ENCODE measurements at regions not wholly inside any gene's neighbourhood (a gene's known extent, or its start where the extent isn't known, plus 50 kb on each side); places are given as distances from the start of the nearest gene placed in this dataset.

DNA sequence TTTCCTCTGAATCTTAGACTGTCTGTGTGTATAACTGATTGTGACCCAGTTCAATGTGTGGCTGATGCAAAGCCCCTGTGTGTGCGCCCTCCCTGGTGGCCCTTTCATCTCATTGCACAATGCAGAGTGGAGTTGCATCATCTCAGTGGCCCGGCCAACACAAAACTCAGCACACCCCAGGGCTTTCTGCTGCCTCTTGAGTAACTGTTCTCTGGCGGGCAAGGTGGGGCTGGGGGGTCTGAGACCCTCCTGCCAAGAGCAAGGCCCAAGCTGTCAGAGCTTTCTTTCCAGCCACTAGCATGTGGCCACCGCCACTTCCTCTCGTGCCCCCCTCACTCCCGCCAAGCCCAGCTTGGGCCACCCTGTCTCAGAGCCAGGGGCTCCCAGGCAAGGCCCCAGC is 80.7 kb upstream of the ALDH1L1 start:
- Mint-ChIP-seq H3K27ac (no peak overlapping the region), H3K9me3 (no peaks in the 10 kb centered on the region), H3K36me3 (ENCODE audit: low read depth) (no peaks in the 10 kb centered on the region), H3K4me1 (no peaks in the 10 kb centered on the region), H3K4me3 (no peak overlapping the region), H3K27me3 (no peaks in the 10 kb centered on the region)
- intact Hi-C loops (cut with micrococcal nuclease) = no loop called here
- no peak for DNase-seq

DNA sequence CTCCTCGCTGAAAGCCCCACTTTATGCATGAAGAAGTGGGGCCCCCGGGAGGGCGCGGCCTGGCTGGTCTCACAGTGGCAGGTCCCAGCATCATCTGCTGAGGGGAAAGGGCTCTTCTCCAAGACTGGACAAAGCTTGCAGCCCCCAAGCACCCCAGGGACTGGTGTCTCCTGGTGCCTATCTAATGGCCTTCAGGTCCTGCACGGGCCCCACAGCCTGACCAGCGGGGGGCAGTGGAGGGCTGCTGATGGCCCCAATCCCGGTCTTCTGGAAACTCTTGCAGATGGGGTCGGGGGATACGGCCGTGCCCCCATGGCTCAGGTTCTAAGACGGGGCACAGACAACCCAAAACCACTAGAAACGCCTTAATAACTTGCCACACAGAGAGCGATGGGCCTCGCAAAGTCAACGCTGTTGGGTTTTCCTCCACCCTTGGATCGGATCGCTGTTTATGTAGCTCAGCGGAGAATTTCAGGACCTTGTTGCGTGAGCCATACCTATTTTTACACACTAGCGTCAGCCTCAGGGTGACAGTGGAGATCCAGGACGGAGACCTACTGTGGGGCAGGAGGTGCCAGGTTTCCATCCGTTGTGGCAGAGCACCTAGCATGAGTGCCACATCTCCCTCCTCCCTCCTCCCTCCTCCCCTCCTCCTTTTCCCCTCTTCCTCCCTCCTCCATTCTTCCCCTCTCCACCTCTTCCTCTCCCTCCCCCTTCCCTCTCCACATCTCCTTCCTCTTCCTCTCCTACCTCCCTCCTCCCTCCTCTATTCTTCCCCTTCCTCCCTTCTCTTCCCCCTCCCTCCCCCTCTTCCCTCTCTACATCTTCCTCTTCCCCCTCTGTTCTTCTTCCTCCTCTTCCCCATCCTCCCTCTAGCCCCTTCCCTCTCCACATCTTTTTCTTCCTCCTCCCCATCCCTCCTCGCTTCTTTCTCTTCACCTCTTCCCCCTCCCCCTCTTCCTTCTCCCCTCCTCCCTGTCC is 79.3 kb upstream of the ALDH1L1 start:
- intact Hi-C loops (cut with micrococcal nuclease) = no loop called here
- DNase-seq = no peak
- Mint-ChIP-seq H3K36me3 (ENCODE audit: low read depth) (no peaks in the 10 kb centered on the region), H3K27ac (no peak overlapping the region), H3K27me3 (peaks cover 3% of the 10 kb centered on the region), H3K4me1 (no peaks in the 10 kb centered on the region), H3K4me3 (no peak overlapping the region), H3K9me3 (no peaks in the 10 kb centered on the region)

DNA sequence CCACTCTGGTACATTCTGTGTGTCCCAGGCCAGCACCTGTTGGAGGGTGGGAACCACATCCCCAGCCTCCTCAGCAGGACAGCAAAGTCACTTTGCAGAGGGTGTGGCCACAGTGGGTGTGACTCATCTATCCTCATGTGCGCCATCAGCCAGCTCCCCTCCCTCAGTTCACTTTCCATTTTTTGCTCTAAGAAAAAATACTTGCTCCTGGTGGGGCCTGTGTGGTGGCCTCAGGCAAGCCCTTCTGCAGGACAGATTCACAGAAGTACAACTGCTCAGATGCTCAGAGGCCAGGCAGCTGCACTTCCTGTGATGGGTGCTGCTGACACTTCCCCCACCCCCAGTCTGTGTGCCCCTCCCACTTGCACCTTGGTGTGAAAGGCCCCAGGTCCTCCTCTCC is 78.3 kb upstream of the ALDH1L1 start:
- Mint-ChIP-seq H3K9me3 (no peaks in the 10 kb centered on the region), H3K27ac (no peak overlapping the region), H3K4me3 (no peak overlapping the region), H3K27me3 (peaks cover 4% of the 10 kb centered on the region), H3K36me3 (ENCODE audit: low read depth) (no peaks in the 10 kb centered on the region), H3K4me1 (no peaks in the 10 kb centered on the region)
- DNase-seq = no peak
- intact Hi-C loops (cut with micrococcal nuclease) = no loop called here

DNA sequence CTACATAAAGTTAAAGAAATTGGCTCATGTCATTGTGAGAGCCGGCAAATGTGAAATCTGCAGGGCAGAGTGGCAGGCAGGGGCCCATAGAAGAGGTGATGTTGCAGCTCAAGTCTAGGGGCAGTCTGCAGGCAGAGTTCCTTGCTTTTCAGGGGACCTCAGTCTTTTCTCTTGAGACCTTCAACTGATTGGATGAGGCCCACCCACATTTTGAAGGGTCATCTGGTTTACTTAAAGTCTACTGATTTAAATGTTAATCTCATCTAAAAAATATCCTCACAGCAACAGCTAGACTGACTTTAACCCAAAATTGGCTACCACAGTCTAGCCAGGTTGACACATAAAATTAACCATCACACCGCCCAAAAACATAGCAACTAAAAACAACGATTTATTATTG is 77.6 kb upstream of the ALDH1L1 start:
- H3K27ac Mint-ChIP-seq = no peak overlapping the region
- intact Hi-C loops (cut with micrococcal nuclease) = no loop called here

DNA sequence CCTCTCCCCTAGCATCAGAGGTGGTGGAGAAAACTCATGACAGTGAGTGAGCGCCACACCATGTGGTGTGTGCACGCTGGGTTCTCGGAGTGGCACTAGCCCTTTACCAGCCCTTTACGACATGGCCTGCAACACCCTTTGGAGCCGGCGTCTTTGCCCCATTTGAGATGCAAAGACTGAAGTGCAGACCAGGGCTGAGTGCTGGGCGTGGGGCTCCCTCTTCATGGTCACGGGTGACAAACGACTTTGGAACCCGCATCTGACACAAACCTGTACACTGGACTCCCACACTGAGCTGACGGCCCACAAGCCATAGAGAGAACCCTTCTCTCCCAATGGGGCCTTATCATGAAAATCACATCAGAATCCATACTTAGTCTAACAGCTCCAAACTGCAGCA is 76.8 kb upstream of the ALDH1L1 start:
- H3K4me3 Mint-ChIP-seq = no peak overlapping the region

More for the DNA sequence above, 77.6 kb upstream of the ALDH1L1 start:
- Mint-ChIP-seq H3K27me3 (peaks cover 4% of the 10 kb centered on the region), H3K4me3 (no peak overlapping the region), H3K9me3 (no peaks in the 10 kb centered on the region), H3K36me3 (ENCODE audit: low read depth) (no peaks in the 10 kb centered on the region), H3K4me1 (no peaks in the 10 kb centered on the region)
- no peak for DNase-seq

DNA sequence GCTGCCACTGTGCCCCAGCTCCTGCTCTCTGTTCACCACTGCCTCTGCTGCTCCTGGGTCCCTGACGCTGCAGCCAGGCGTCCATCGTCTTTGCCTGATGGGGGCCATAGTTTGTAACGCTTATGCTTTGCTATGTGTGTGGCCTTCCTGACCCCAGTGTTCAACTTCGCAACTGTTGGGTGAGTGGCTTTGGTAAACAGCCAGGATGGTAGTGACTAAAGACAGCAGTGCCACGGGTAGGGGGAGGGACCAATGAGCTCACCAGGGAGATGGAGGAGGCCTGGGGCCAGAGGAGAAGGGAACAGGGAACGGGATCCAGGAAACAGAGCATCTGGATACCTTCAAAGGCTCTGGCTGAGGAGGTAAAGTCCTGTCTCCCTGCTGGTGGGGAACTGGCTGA is 75.9 kb upstream of the ALDH1L1 start:
- Mint-ChIP-seq H3K36me3 (ENCODE audit: low read depth) (no peaks in the 10 kb centered on the region), H3K27ac (no peak overlapping the region), H3K27me3 (peaks cover 4% of the 10 kb centered on the region), H3K4me3 (no peak overlapping the region), H3K9me3 (no peaks in the 10 kb centered on the region), H3K4me1 (no peaks in the 10 kb centered on the region)
- intact Hi-C loops (cut with micrococcal nuclease) = no loop called here
- DNase-seq = no peak

More for the DNA sequence above, 76.8 kb upstream of the ALDH1L1 start:
- DNase-seq = no peak
- intact Hi-C loops (cut with micrococcal nuclease) = no loop called here
- H3K4me1 Mint-ChIP-seq = no peaks in the 10 kb centered on the region
- H3K27me3 Mint-ChIP-seq = peaks cover 4% of the 10 kb centered on the region
- H3K27ac Mint-ChIP-seq = no peak overlapping the region
- H3K9me3 Mint-ChIP-seq = no peaks in the 10 kb centered on the region
- H3K36me3 Mint-ChIP-seq (ENCODE audit: low read depth) = no peaks in the 10 kb centered on the region

DNA sequence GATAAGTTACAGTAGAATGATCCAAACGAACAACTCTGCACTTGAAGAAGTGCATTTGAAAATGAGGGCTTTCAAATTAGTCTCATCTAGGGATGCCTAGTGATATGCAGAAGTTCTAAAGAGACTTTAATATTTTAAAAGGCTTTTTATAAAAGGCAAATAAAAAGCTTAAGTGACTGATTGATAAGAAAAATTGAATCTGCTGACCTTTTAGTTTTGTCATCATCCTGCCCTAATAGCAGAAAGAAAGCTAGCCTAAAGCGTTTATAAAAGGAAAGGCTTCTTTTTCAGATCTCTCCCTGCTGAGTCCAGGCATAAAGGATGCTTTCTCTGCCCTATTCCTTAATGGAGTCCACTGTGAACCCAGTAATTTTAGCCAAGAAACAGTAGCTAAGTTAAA is 72.7 kb upstream of the ALDH1L1 start:
- Mint-ChIP-seq H3K36me3 (ENCODE audit: low read depth) (no peaks in the 10 kb centered on the region), H3K4me3 (no peak overlapping the region), H3K27ac (no peak overlapping the region), H3K4me1 (no peaks in the 10 kb centered on the region), H3K27me3 (peaks cover 7% of the 10 kb centered on the region), H3K9me3 (no peaks in the 10 kb centered on the region)
- DNase-seq = no peak
- intact Hi-C loops (cut with micrococcal nuclease) = no loop called here

DNA sequence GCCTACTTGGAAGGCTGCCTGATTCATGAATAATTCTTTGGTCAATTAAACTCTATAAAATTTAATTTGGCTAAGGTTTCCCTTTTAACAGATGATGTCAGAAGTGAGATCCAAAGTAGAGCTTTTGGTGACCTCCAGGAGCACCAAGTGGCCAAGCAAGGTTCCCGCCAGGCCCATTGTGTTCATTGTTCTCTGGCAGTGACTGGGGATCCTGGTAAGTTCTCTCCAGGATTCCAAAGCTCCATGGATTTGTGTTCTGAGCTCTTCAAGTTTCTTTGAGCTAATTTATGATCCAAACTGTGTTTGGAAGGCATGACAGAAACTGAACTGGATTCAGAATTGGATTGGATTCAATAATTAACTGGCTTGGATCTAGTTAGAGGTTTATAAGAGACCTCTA is 72.0 kb upstream of the ALDH1L1 start:
- Mint-ChIP-seq H3K4me3 (no peak overlapping the region), H3K27ac (no peak overlapping the region), H3K4me1 (no peaks in the 10 kb centered on the region), H3K27me3 (peaks cover 7% of the 10 kb centered on the region), H3K36me3 (ENCODE audit: low read depth) (no peaks in the 10 kb centered on the region), H3K9me3 (no peaks in the 10 kb centered on the region)
- intact Hi-C loops (cut with micrococcal nuclease) = no loop called here
- DNase-seq = peak; percentile 19

DNA sequence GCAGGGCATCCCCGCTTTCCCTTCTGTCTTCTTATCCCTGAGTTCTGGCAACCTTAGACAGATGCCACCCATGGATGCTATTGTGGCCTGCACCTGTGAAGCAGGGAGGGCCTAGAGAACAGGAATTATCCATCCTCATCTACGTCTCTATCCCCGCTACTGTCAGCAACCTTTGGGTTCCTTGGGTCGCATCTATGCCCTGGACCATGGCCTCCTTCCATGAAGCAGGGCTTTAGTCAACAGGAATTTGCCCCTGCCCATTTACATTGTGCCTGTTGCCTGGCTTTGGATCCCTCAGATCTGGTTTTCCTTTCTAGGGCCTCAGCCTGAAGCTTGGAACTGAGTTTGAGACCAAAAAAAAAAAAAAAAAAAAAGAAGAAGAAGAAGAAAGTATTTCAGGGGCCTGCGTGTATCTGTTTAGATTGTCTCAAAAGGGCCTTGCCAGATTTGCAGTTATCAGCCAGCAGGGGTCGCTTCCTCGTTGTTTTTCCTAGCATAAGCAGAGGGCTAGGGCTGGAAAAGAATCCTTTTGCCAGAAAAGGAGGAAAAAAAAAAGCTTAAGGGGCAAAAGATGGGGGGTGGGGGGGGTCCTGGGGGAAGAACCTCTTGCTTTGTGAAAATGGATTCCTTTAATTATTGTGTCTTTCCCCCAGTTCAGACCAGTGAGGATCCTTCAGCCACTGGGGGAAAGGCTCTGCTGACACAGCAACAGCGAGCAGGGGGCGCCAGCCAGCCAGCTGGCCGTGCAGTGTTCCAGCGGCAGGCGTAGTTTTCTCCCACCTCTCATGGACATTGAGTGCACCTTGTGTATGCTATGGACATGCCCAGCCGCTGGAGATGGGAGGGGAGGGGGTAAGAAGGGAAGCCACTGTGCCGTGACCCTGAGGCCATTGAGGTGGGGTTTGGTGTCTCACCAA is 65.7 kb upstream of the ALDH1L1 start:
- no peak overlapping the region for H3K27ac Mint-ChIP-seq
- peaks cover 2% of the 10 kb centered on the region for H3K27me3 Mint-ChIP-seq
- peak; percentile 70 for DNase-seq
- intact Hi-C loops (cut with micrococcal nuclease) = loop anchor here (1.0 kb wide), 1 partner anchor 143 kb away; no protein-coding TSS in a partner anchor
- H3K4me1 Mint-ChIP-seq = no peaks in the 10 kb centered on the region
- no peaks in the 10 kb centered on the region for H3K36me3 Mint-ChIP-seq (ENCODE audit: low read depth)
- no peak overlapping the region for H3K4me3 Mint-ChIP-seq
- no peaks in the 10 kb centered on the region for H3K9me3 Mint-ChIP-seq
